VCaP (cell line): ENCODE measurements at regions not wholly inside any gene's neighbourhood (a gene's known extent, or its start where the extent isn't known, plus 50 kb on each side); places are given as distances from the start of the nearest gene placed in this dataset.

Experiments used
- H3K27ac ChIP-seq: fragments of 450-650 bp; 2 replicates; pipeline ENCODE4 v1.5.1; 2017
- CTCF ChIP-seq: fragments of 450-650 bp; conservative IDR thresholded peaks from 2 replicates; pipeline ENCODE4 v1.5.1; 2017; ENCODE audit warnings: mild to moderate bottlenecking, moderate library complexity

GRCh38 chr2:8407332-8407731 is 274.5 kb upstream of the ID2 start:
- no peak overlapping the region for H3K27ac ChIP-seq
- no peak for TF ChIP-seq CTCF

- no peak for TF ChIP-seq CTCF
- H3K27ac ChIP-seq: no peak overlapping the region
These were observed 273.0 kb upstream of the ID2 start for GRCh38 chr2:8408560-8409460.

DNA sequence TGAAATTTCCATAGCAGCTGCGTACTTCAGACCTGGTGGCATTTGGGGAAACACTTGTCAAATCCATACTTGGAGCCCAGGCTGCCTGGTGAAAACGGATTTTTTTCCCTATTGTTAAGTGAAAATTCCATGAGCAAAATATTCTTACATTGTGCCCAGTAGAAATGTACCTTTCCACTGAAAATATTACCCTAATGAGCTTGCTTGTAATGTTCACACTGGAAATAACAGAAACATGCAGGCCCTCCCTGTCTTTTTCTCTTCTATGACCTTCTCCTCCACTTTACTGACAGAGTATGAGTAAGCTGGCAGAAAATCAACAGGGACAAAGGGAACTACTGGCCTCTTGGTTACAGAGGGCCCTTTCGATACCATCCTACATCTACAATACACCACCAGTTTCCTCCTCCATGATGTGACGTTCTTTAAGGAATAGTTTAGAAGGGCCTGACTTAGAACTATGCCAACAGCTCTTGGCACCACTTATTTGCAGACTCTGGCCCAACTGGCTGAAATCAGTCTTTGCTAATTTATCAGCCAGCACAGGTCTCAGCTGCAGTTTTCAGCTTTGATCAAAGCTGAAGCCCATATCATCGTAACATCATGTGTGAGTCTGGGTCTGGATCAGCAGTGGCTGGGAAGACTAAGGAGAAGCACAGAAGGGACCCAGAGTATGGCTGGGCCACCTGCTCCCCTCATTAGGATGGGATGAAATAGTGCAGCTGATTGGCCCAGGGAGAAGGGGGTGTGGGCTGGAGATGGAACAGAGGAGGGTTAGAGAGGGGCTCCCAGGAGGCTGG is 272.2 kb upstream of the ID2 start:
- no peak overlapping the region for H3K27ac ChIP-seq
- no peak for TF ChIP-seq CTCF

GRCh38 chr2:8412082-8412481 is 269.8 kb upstream of the ID2 start:
- no peak for TF ChIP-seq CTCF
- peak overlapping the region; percentile 70 for H3K27ac ChIP-seq

GRCh38 chr2:8412586-8412985 is 269.3 kb upstream of the ID2 start:
- peak overlapping the region; percentile 70 for H3K27ac ChIP-seq
- TF ChIP-seq CTCF: no peak

GRCh38 chr2:8413589-8414135 is 268.2 kb upstream of the ID2 start:
- peak overlapping the region; percentile 70 for H3K27ac ChIP-seq
- TF ChIP-seq CTCF: no peak
